Spinal cord (tissue), 9 donors: ENCODE measurements at regions not wholly inside any gene's neighbourhood (a gene's known extent, or its start where the extent isn't known, plus 50 kb on each side); places are given as distances from the start of the nearest gene placed in this dataset.
"Not testable (repeated sequence)": the region's sequence is repeated elsewhere in the genome, so short reads cannot be mapped to it uniquely, and the experiment has no call there.

Experiments used
- DNase-seq, 6 donors: peaks; one replicate each; pipeline versions ENCODE4 v3.0.0 to v3.0.0-alpha.2; 2013 to 2015; ENCODE audit warnings: low spot score in 6 of 6, low read depth in 4 of 6
- H3K27ac ChIP-seq: one replicate; pipeline ENCODE4 v1.5.1; 2013; ENCODE audit warnings: low read depth, low read length, control low read depth
- H3K27me3 ChIP-seq: one replicate; pipeline ENCODE4 v1.6.1; 2013; ENCODE audit warnings: low read length; ENCODE audit not compliant: control insufficient read depth, insufficient read depth
- H3K36me3 ChIP-seq: one replicate; pipeline ENCODE4 v1.6.1; 2013; ENCODE audit warnings: low read length; ENCODE audit not compliant: control insufficient read depth, insufficient read depth
- H3K4me1 ChIP-seq: one replicate; pipeline ENCODE4 v1.6.1; 2013; ENCODE audit warnings: low read length; ENCODE audit not compliant: control insufficient read depth, insufficient read depth
- H3K4me3 ChIP-seq: one replicate; pipeline ENCODE4 v1.5.1; 2013; ENCODE audit warnings: low read depth, low read length, control low read depth
- H3K9me3 ChIP-seq: one replicate; pipeline ENCODE4 v1.6.1; 2013; ENCODE audit warnings: low read length; ENCODE audit not compliant: control insufficient read depth, insufficient read depth
- WGBS: methylation state at CpG from one replicate; pipeline ENCODE4 v1.1.5; 2013; ENCODE audit warnings: missing lambda C conversion rate; ENCODE audit not compliant: insufficient coverage; 5-methylcytosine and 5-hydroxymethylcytosine counted together
- donor health status: healthy.

- not testable (repeated sequence) for H3K27me3 ChIP-seq
- no CpG with 5 or more reads among the region's 1 CpG for WGBS
Observed at GRCh38 chr21:9859865-9860264, 661.5 kb upstream of the TPTE start.

DNA sequence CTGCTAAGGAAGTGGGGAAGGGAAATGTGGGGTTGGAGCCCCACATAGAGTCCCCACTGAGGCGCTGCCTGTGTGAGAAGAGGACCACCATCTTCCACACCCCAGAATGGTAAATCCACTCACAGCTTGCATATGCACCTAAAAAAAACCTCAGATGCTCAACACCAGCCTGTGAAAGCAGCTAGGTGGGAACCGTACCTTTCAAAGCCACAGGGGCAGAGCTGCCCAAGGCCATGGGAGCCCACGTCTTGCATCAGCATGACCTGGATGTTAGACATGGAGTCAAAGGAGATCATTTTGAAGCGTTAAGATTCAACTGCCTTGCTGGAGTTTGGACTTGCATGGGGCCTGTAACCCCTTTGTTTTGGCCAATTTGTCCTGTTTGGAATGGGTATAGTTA is 658.9 kb upstream of the TPTE start:
- H3K36me3 ChIP-seq, H3K27me3 ChIP-seq, H3K4me1 ChIP-seq, H3K9me3 ChIP-seq, H3K4me3 ChIP-seq, H3K27ac ChIP-seq, DNase-seq: not testable (repeated sequence)
- 49% methylated on average over 3 of the region's 4 CpGs for WGBS

More at GRCh38 chr21:9859865-9860264, 661.5 kb upstream of the TPTE start:
- H3K36me3 ChIP-seq, H3K4me1 ChIP-seq, DNase-seq, H3K27ac ChIP-seq, H3K4me3 ChIP-seq, H3K9me3 ChIP-seq: not testable (repeated sequence)

DNA sequence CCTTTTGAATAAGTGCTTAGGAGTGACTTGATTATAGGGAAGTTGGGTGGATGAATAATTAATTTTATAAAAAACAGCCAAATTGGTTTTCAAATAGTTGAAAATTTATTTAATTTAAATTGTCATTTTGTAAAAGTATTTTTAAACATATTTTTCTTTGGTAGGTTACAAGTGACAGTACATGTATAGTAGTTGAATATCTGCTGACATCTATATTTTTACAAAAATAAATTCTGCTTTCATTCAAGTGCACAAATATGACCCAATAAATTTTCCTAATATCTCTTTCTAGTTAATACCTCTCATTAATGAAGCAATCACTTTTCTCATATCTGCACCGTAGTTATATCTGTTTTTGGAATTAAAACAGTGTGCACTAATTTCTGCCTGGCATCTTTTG is 653.6 kb upstream of the TPTE start:
- H3K36me3 ChIP-seq, DNase-seq, H3K27me3 ChIP-seq, H3K27ac ChIP-seq, H3K4me1 ChIP-seq, H3K4me3 ChIP-seq, H3K9me3 ChIP-seq: not testable (repeated sequence)
- no CpG with 5 or more reads among the region's 1 CpG for WGBS

DNA sequence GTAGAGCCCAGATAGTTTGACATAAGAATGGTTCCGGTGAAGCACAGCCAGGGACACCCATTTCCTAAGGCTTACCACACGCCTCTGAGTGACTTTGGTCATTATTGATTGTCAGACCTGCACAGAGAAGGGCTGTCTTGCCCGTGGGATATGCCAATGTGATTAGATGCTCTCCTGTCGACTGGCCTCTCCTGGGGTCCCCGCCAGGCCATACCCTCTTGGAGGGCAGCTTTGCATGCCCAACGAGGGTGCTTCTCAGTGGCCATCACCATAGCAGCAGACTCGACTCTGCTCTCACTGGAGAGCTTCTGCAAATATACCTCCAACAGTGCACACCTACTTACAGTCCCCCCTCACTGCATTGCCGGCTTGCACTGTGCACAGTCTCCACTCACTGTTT is 648.3 kb upstream of the TPTE start:
- not testable (repeated sequence) for DNase-seq, H3K27ac ChIP-seq, H3K4me1 ChIP-seq, H3K4me3 ChIP-seq, H3K27me3 ChIP-seq, H3K36me3 ChIP-seq, H3K9me3 ChIP-seq
- 48% methylated on average over 7 of the region's 8 CpGs for WGBS

GRCh38 chr21:9874136-9874535 is 647.2 kb upstream of the TPTE start:
- H3K9me3 ChIP-seq, H3K27ac ChIP-seq, H3K4me1 ChIP-seq, H3K36me3 ChIP-seq, H3K27me3 ChIP-seq, H3K4me3 ChIP-seq, DNase-seq: not testable (repeated sequence)
- WGBS: 38% methylated on average over 3 of the region's 5 CpGs

GRCh38 chr21:9881430-9881829 is 640.0 kb upstream of the TPTE start:
- peaks cover 17% of the 10 kb centered on the region for H3K9me3 ChIP-seq
- WGBS: 58% methylated on average over 4 of the region's 4 CpGs
- not testable (repeated sequence) for H3K36me3 ChIP-seq, H3K4me1 ChIP-seq, H3K27ac ChIP-seq, DNase-seq, H3K27me3 ChIP-seq, H3K4me3 ChIP-seq

DNA sequence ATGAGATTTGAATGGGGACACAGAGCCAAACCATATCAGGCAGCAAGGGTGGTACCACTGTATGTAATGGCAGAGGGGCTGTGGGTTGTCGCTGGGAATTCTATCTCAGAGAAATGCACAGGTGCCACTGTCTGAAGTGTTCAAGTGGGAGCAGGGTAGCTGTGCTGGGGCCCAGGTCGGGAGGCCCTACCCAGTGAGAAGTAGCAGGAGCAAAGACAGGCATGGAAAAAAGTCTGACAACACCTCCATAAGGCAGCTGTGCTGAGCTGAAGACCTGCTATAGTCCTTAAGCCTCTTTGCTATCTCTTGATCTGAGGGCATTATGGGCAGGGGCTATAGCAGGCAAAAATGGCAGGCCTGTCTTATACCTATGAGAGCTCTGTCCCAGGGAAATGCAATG is 638.3 kb upstream of the TPTE start:
- H3K9me3 ChIP-seq: peaks cover 18% of the 10 kb centered on the region
- H3K4me3 ChIP-seq, DNase-seq, H3K4me1 ChIP-seq, H3K27ac ChIP-seq, H3K27me3 ChIP-seq, H3K36me3 ChIP-seq: not testable (repeated sequence)
- WGBS: 18% methylated on average over 2 of the region's 2 CpGs

GRCh38 chr21:9883571-9884282 is 637.7 kb upstream of the TPTE start:
- H3K27me3 ChIP-seq, H3K36me3 ChIP-seq, H3K4me1 ChIP-seq, DNase-seq, H3K27ac ChIP-seq, H3K4me3 ChIP-seq: not testable (repeated sequence)
- WGBS: 58% methylated on average over 2 of the region's 2 CpGs
- H3K9me3 ChIP-seq: peaks cover 16% of the 10 kb centered on the region

DNA sequence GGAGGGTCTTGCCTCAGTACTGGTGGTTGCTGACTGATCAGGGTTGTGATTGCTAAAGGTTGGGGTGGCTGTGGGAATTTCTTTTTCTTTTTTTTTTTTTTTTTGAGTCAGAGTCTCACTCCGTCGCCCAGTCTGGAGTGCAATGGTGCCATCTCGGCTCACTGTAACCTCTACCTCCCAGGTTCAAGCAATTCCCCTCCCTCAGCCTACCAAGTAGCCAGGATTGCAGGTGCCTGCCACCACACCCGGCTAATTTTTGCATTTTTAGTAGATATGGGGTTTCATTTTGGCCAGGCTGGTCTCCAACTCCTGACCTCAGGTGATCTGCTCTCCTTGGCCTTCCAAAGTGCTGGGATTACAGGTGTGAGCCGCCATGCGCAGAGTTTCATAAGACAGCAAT is 632.9 kb upstream of the TPTE start:
- not testable (repeated sequence) for H3K27ac ChIP-seq, H3K36me3 ChIP-seq, H3K27me3 ChIP-seq, H3K4me1 ChIP-seq, H3K4me3 ChIP-seq, DNase-seq
- H3K9me3 ChIP-seq: peaks cover 10% of the 10 kb centered on the region
- 20% methylated on average over 1 of the region's 6 CpGs for WGBS

GRCh38 chr21:9903579-9903978 is 617.8 kb upstream of the TPTE start:
- H3K27ac ChIP-seq, DNase-seq, H3K36me3 ChIP-seq, H3K27me3 ChIP-seq, H3K4me1 ChIP-seq, H3K4me3 ChIP-seq: not testable (repeated sequence)
- WGBS: 57% methylated on average over 2 of the region's 3 CpGs
- peaks cover 21% of the 10 kb centered on the region for H3K9me3 ChIP-seq
